IMR-90 (cell line): ENCODE measurements at regions not wholly inside any gene's neighbourhood (a gene's known extent, or its start where the extent isn't known, plus 50 kb on each side); places are given as distances from the start of the nearest gene placed in this dataset.
"Not testable (repeated sequence)": the region's sequence is repeated elsewhere in the genome, so short reads cannot be mapped to it uniquely, and the experiment has no call there.

Experiments
- CTCF ChIP-seq: conservative IDR thresholded peaks from 2 replicates; pipeline ENCODE4 v1.5.1; 2012; ENCODE audit warnings: mild to moderate bottlenecking, low read depth, low read length, improper control_type of control experiment
- ELK1 ChIP-seq: fragments of 150-350 bp; IDR thresholded peaks from 2 replicates; pipeline ENCODE4 v1.6.1; 2016; ENCODE audit warnings: low read depth, mild to moderate bottlenecking, low read length, moderate library complexity, borderline replicate concordance
- FOS ChIP-seq: fragments of 150-350 bp; IDR thresholded peaks from 2 replicates; pipeline ENCODE4 v1.6.1; 2016; ENCODE audit warnings: low read depth, low read length
- MAZ ChIP-seq: IDR thresholded peaks from 2 replicates; pipeline ENCODE4 v1.6.1; 2012; ENCODE audit warnings: low read depth, mild to moderate bottlenecking, low read length, improper control_type of control experiment, moderate library complexity, borderline replicate concordance
- POLR2A ChIP-seq: IDR thresholded peaks from 2 replicates; pipeline ENCODE4 v1.6.1; 2012; ENCODE audit warnings: mild to moderate bottlenecking, low read depth, low read length
- RAD21 ChIP-seq: IDR thresholded peaks from 2 replicates; pipeline ENCODE4 v1.6.1; 2012; ENCODE audit warnings: low read length, improper control_type of control experiment
- RCOR1 ChIP-seq: IDR thresholded peaks from 2 replicates; pipeline ENCODE4 v1.6.1; 2012; ENCODE audit warnings: mild to moderate bottlenecking, low read length, improper control_type of control experiment; ENCODE audit not compliant: insufficient replicate concordance
- RFX5 ChIP-seq: IDR thresholded peaks from 2 replicates; pipeline ENCODE4 v1.8.0; 2012; ENCODE audit warnings: low read depth, mild to moderate bottlenecking, low read length, moderate library complexity
- SMC3 ChIP-seq: fragments of 150-350 bp; IDR thresholded peaks from 2 replicates; pipeline ENCODE4 v1.6.1; 2016; ENCODE audit warnings: low read depth, mild to moderate bottlenecking, antibody characterized with exemption, low read length, moderate library complexity
- USF2 ChIP-seq: fragments of 150-350 bp; IDR thresholded peaks from 2 replicates; pipeline ENCODE4 v1.6.1; 2017; ENCODE audit warnings: mild to moderate bottlenecking, antibody characterized with exemption, low read length, low read depth

GRCh38 chr5:54393007-54393406 lies 62.5 kb upstream of the HSPB3 start:
- not testable (repeated sequence) for TF ChIP-seq CTCF, USF2, POLR2A, RAD21, ELK1, SMC3, RCOR1, MAZ, RFX5, FOS
